Duodenal mucosa (tissue), 2 donors: ENCODE measurements at regions not wholly inside any gene's neighbourhood (a gene's known extent, or its start where the extent isn't known, plus 50 kb on each side); places are given as distances from the start of the nearest gene placed in this dataset.

Source experiments
- H3K27ac ChIP-seq: one replicate; pipeline ENCODE4 v1.7.0; 2013; ENCODE audit warnings: low read depth, low read length
- H3K27me3 ChIP-seq, 2 donors: one replicate each; pipeline ENCODE4 v1.7.0; 2013; ENCODE audit warnings: low read length in 2 of 2, control low read depth in 1 of 2; ENCODE audit not compliant: insufficient read depth in 2 of 2, control insufficient read depth in 1 of 2
- H3K36me3 ChIP-seq, 2 donors: one replicate each; pipeline ENCODE4 v1.7.0; 2013; ENCODE audit warnings: low read length in 2 of 2, control low read depth in 1 of 2; ENCODE audit not compliant: insufficient read depth in 2 of 2, control insufficient read depth in 1 of 2
- H3K4me1 ChIP-seq, 2 donors: one replicate each; pipeline ENCODE4 v1.7.0; 2013; ENCODE audit warnings: low read length in 2 of 2, control low read depth in 1 of 2; ENCODE audit not compliant: insufficient read depth in 2 of 2, control insufficient read depth in 1 of 2
- H3K4me3 ChIP-seq, 2 donors: one replicate each; pipeline ENCODE4 v1.7.0; 2013; ENCODE audit warnings: low read length in 2 of 2, low read depth in 1 of 2
- H3K9ac ChIP-seq, 2 donors: one replicate each; pipeline ENCODE4 v1.7.0; 2013; ENCODE audit warnings: low read length in 2 of 2, low read depth in 1 of 2
- H3K9me3 ChIP-seq, 2 donors: one replicate each; pipeline ENCODE4 v1.7.0; 2013; ENCODE audit warnings: low read length in 2 of 2, control low read depth in 1 of 2; ENCODE audit not compliant: control insufficient read depth in 1 of 2

GRCh38 chr10:105827133-105827532, 1186.0 kb downstream of the SORCS3 start:
- Histone ChIP-seq H3K27me3 (no peaks in the 10 kb centered on the region), H3K4me3 (no peak overlapping the region), H3K27ac (no peak overlapping the region), H3K9me3 (peaks cover 0 to 2% of the 10 kb centered on the region in 2 donors), H3K36me3 (no peaks in the 10 kb centered on the region), H3K9ac (no peak overlapping the region), H3K4me1 (no peaks in the 10 kb centered on the region)

DNA sequence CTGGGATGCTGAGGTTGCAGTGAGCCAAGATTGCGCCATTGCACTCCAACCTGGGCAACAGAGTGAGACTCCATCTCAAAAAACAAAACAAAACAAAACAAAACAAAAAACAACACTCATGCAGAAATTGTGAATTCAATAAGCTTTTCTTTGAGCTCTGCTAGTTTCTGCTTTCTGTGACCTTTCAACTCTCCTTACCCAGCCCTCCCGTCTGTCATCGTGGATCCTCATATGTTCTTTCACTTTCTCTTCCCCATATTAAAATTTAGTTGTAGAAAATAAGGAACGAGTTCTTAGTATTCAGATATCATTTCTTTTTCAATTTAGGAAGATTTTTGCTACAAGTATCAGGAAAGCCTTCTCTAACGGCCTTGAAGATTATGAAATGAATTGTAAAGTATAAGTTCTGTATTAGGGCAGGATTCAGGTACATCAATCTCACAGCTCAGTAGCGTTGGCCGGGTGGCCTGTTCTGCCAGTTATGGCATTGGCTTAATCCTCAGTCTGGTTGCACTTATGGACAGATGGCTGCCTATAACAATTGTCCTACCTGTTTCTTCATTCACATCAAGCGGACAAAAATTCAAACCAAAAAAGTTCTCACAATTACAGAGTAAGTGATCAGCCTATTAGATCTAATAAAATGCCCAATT, 1167.0 kb downstream of the SORCS3 start:
- Histone ChIP-seq H3K27ac (no peak overlapping the region), H3K4me1 (no peaks in the 10 kb centered on the region), H3K4me3 (no peak overlapping the region), H3K36me3 (no peaks in the 10 kb centered on the region), H3K27me3 (no peaks in the 10 kb centered on the region), H3K9ac (no peak overlapping the region), H3K9me3 (no peaks in the 10 kb centered on the region)

DNA sequence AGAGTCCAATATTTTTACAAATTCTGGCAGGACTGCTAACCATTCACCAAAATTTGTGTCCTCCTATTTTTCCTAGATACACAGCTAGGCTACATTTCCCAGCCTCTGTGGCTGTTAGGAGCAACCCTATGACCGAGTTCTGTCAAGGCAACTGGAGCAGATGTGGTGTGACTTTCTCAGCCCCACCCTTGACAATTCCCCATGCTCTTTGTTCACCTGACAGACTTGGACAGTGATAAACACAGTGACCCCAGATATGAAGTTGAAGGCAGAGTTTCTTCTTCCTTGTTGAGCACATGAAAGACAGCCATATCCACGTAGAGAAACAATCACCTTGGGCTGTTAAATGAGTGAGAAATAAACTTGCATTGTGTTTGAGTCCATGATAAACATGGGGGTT, 1162.1 kb downstream of the SORCS3 start:
- Histone ChIP-seq H3K27me3 (no peaks in the 10 kb centered on the region), H3K4me3 (no peak overlapping the region), H3K9ac (no peak overlapping the region), H3K27ac (no peak overlapping the region), H3K4me1 (no peaks in the 10 kb centered on the region), H3K9me3 (no peaks in the 10 kb centered on the region), H3K36me3 (no peaks in the 10 kb centered on the region)

- Histone ChIP-seq H3K9ac (no peak overlapping the region), H3K4me1 (no peaks in the 10 kb centered on the region), H3K27ac (no peak overlapping the region), H3K9me3 (no peaks in the 10 kb centered on the region), H3K27me3 (no peaks in the 10 kb centered on the region), H3K4me3 (no peak overlapping the region), H3K36me3 (no peaks in the 10 kb centered on the region)
These were observed 1159.6 kb downstream of the SORCS3 start for GRCh38 chr10:105800641-105801040.

DNA sequence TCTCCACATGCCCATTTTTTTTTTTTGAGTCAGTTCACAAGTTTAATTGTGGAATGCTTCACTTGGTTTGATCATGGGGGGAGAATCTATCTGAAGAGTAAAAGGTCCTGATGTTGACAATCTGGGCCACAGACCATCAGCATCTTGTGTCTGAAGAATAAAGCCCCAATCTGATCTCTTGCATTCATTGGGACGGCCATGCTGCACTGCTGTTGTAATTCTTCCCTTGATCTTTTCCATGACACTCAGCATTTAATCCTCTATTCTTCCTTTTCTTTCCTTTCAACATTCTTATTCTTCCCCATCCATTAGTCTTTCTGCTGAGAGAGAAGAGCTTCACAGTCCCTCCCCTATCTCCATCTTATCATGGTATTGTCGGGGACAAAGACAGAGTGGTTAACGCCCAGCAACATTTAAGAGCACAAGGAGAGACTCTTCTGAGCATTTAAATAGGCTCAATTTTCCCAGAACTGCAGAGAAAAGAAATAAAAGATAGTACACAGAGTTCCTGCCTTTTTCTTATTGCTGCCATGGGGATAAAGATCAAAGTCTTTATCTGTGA, 1157.3 kb downstream of the SORCS3 start:
- Histone ChIP-seq H3K36me3 (no peaks in the 10 kb centered on the region), H3K4me1 (no peaks in the 10 kb centered on the region), H3K9ac (no peak overlapping the region), H3K9me3 (no peaks in the 10 kb centered on the region), H3K27ac (no peak overlapping the region), H3K27me3 (no peaks in the 10 kb centered on the region), H3K4me3 (no peak overlapping the region)

DNA sequence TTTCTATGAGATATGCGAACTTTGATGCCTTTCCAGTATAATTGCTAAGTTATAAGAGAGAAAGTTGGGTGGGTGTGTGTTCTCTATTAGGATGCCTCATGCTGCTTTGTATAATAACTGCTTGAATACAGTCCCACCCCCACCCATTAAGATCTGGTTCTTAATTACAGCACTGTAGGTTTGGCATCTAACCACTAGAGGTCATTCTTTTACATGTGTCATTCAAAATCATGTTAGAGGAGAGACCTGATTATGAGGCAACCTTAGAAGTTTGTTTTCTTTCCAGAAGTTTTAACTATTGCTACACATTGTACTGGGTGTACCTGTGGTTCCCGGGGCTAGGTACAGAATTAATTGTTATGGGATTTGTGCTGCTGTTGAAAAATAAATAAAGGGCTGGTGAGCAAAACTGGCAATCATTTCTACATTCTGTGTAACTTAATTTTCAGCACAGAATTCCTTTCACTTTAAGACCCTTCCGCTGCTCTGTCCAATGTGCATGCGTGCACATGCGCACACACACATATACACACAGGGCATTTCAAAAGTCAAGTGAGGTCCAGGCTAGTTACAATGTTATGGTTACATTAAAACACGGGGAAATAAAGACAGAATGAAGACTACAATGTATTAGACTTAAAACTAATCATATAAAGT, 1156.3 kb downstream of the SORCS3 start:
- no peaks in the 10 kb centered on the region for H3K9me3 ChIP-seq
- H3K4me1 ChIP-seq: no peaks in the 10 kb centered on the region
- H3K36me3 ChIP-seq: no peaks in the 10 kb centered on the region
- H3K9ac ChIP-seq: no peak overlapping the region
- H3K27ac ChIP-seq: no peak overlapping the region
- no peaks in the 10 kb centered on the region for H3K27me3 ChIP-seq
- H3K4me3 ChIP-seq: no peak overlapping the region

DNA sequence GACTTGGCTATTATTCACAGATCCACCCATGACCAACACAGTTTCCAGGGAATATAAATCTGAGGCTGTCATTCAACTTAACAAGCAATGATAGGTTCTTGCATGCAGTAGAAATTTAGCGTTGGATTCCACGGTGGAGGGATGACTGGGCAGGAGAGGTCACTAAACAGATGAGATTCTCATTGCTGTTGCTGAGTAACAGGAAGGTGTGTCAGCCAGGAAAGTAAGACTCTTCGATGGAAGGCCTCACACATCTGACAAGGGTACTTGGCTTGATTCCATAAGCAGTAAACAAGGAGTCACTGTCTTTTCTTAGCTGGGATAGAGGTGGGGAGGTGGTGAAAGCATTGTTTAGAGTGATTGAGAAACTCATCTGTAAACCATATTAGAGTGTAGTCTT, 1152.0 kb downstream of the SORCS3 start:
- H3K4me1 ChIP-seq: no peaks in the 10 kb centered on the region
- H3K27me3 ChIP-seq: no peaks in the 10 kb centered on the region
- H3K36me3 ChIP-seq: no peaks in the 10 kb centered on the region
- no peaks in the 10 kb centered on the region for H3K9me3 ChIP-seq
- no peak overlapping the region for H3K27ac ChIP-seq
- no peak overlapping the region for H3K9ac ChIP-seq
- no peak overlapping the region for H3K4me3 ChIP-seq

DNA sequence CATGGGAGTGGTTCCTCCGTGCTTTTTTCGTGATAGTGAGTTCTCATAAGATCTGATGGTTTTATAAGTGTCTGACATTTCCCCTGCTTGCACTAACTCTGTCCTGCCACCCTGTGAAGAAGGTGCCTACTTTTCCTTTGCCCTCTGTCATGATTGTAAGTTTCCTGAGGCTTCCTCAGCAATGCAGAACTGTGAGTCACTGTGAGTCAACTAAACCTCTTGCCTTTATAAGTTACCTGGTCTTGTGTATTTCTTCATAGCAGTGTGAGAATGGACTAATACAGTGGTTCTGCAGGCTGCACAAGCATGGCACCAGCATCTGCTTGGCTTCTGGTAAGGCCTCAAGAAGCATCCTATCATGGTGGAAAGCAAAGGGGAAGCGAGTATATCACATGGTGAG, 1144.6 kb downstream of the SORCS3 start:
- H3K4me3 ChIP-seq: no peak overlapping the region
- no peaks in the 10 kb centered on the region for H3K9me3 ChIP-seq
- H3K9ac ChIP-seq: no peak overlapping the region

GRCh38 chr10:105783936-105784483, 1142.9 kb downstream of the SORCS3 start:
- Histone ChIP-seq H3K4me1 (no peaks in the 10 kb centered on the region), H3K9me3 (no peaks in the 10 kb centered on the region), H3K4me3 (no peak overlapping the region)

More for the DNA sequence above, 1144.6 kb downstream of the SORCS3 start:
- H3K27ac ChIP-seq: no peak overlapping the region
- no peaks in the 10 kb centered on the region for H3K4me1 ChIP-seq
- H3K27me3 ChIP-seq: no peaks in the 10 kb centered on the region
- H3K36me3 ChIP-seq: no peaks in the 10 kb centered on the region

GRCh38 chr10:105774881-105775280, 1133.8 kb downstream of the SORCS3 start:
- no peaks in the 10 kb centered on the region for H3K36me3 ChIP-seq
- no peaks in the 10 kb centered on the region for H3K27me3 ChIP-seq
- no peak overlapping the region for H3K27ac ChIP-seq
- H3K4me3 ChIP-seq: no peak overlapping the region
- H3K4me1 ChIP-seq: no peaks in the 10 kb centered on the region
- no peaks in the 10 kb centered on the region for H3K9me3 ChIP-seq
- H3K9ac ChIP-seq: no peak overlapping the region

More at GRCh38 chr10:105783936-105784483, 1142.9 kb downstream of the SORCS3 start:
- no peak overlapping the region for H3K27ac ChIP-seq
- H3K36me3 ChIP-seq: no peaks in the 10 kb centered on the region
- H3K9ac ChIP-seq: no peak overlapping the region
- no peaks in the 10 kb centered on the region for H3K27me3 ChIP-seq
